HG02763 (cell line): ENCODE measurements at regions not wholly inside any gene's neighbourhood (a gene's known extent, or its start where the extent isn't known, plus 50 kb on each side); places are given as distances from the start of the nearest gene placed in this dataset.

Experiments
- ATAC-seq: cut with Tn5 transposase; IDR thresholded peaks from one replicate; pipeline ENCODE4 v1.9.1; 2021; ENCODE audit warnings: mild to moderate bottlenecking, moderate library complexity; ENCODE audit not compliant: unreplicated experiment

GRCh38 chr5:133806847-133807246 lies 161.6 kb downstream of the C5orf15 start:
- ATAC-seq = no peak

DNA sequence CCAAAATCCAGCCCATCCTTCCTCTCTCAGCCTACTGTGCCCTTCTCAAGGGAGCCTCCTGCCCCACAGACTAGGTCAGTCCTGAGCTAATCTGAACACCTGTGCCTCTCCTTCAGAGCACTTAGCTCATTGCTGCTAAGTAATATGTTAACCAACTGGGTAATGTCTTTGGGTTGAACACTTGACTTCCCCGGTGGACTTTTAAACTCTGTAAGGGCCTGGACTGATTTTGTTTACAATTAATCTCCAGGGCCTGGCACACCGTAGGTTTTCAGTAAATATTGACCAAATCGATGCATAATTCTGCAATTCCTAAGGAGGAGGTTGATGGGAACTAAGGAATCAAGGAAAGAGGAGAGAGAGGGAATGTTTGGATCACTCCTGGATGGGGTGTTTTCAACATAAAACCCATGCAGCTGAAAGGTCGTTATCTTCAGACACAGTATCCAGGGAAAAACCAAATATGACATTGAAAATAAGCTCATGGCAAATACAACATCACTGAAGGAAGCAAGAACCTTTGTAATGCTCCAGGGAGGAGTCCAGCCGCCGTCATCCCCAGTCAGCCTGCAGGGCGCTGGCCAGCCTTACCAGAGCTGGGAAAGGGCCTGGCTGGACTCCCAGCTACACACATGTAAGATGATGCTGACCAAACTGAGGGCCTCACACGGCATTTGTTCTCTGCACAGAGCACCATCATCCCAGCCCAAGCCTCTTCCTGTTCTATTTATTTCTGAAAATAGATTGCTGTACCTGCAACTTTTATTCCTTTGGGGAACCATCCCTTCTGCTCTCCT lies 166.3 kb downstream of the C5orf15 start:
- ATAC-seq = no peak

DNA sequence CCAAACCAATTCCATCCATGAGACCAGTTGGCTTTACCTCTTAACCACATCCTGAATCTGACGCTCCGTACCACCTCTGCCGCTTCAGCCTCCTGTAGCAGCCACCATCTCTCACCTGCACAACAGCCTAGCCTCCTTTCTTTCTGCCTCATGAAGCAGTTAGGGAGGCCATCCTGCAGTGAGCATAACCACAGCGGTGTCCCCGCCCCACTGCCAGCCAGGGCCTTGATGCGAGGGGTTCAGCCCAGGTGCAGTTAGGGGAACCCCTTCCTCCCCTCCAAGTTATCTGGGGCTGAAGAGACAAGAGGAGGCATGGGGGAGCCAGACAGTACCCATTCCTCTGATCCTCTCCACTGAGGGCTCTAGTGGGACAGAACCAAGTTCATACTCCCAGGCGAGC lies 167.0 kb downstream of the C5orf15 start:
- ATAC-seq = no peak

DNA sequence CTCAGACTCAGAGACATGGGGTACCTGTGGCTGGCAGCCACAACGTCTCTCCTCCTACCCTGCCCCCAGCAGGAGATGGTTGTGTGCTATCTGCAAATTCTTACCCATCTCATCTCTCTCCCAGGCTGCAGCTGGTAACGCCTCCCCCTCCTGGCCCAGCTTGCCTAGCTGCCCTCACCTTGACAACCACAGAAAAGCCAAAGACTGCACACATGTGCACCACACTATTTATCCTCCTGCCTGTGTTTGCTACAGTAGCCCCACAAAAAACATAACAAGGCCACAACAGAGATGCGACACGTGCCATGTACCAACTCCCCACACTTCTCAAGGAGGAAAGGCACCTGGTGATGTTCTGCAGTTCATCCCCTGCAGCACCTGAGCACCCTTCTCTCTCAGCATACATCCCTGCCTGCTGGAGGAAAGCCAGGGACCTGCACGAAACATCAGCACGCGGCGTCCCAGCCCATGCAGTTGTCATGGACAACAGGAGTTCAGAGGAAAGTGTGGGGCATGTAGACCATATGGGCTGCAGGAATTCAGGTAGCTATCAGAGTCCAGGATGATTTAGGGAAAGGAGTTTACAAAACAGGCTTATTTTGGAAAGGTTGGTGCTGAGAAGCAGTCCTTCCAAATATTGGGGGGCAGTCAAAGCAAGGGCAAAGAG lies 168.7 kb downstream of the C5orf15 start:
- ATAC-seq = no peak

DNA sequence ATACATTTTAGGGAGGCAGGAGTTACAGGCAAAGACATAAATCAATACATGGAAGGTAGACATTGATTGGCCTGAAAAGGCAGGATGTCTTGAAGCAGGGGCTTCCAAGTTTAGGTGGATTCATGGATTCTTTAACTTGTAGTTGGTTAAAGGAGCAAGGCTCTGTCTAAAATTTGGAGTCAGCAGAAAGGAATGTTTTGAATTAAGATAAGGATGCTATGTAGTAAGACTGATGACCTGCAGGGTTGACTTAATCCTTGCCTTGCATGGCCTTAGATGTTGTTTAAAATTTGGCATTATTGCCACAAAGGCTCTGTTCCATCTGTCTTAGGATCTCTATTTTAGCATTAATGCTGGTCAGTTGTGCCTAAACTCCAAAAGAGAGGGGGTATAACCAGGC lies 171.3 kb downstream of the C5orf15 start:
- ATAC-seq = no peak

DNA sequence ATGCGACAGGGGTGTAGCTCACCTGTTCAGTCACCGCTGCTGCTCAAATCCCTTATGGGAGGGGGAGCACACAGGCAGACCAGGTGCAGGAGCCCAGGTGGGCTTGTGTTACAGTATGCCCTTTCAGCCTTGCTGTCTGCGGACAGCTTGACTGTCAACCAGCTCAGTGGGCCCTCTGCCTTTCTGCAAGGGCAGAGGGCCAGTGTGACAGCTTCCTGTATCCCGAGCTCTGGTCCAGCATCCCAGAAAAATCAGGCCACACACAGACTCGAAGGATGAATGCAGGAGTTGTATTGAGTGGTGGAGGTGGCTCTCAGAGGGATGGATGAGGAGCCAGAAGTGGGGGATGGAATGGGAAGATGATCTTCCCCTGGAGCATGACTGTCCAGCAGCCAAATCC lies 172.2 kb downstream of the C5orf15 start:
- ATAC-seq = no peak

DNA sequence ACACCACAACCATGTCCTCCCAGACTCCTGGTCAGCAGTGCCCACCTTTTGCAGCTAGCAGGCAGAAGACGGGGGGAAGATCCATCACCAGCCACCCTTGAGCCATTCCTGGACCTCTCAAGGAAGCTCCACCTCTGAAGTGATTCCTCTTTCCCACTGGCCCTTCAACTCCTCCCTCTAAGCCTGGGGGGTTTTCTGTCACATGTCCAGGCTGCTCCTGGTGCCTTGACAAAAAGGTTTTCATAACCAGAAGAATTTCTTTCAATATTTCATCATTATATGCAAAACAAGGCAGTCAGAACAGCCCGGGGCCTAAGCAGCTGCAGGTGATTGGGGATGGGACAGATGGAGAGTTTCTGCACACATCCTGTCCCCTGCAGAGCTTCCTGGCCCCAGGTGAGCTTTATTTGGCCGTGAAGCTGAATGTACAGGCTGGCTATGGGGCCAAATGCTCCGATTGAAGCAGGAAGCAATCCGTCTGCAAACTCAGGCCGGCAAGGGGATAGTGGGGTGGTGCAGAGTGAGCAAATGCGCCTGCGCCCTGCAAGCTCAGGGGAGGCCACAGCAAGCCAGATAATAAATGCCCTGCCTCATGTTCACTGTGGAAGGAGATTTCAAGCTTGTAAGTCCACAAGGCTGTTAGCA lies 173.5 kb downstream of the C5orf15 start:
- ATAC-seq = no peak

- ATAC-seq = no peak
Observed at GRCh38 chr5:133793756-133794465, 174.5 kb downstream of the C5orf15 start.

DNA sequence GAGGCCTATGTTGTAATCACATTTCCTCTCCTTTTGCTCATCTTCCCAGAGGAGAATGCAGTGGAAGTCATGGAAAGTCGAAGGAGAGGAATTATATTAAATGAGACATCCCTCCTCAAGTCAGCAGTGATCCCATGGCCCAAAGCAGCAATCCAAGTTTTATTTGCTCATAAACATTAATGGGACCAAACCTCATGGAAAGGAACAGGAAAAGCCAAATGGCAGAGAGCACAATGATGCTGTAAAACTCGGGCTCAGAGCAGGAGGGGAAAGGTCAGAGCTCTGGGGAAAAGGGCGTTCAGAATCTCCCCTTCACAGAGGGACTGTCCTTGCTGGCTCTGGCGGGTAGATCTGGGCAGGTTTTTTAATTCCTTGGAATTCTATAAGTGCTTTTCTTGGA lies 175.8 kb downstream of the C5orf15 start:
- no peak for ATAC-seq

GRCh38 chr5:133792024-133792423 lies 176.4 kb downstream of the C5orf15 start:
- no peak for ATAC-seq

GRCh38 chr5:133790898-133791297 lies 177.5 kb downstream of the C5orf15 start:
- ATAC-seq = no peak

- no peak for ATAC-seq
Observed at GRCh38 chr5:133789428-133789827, 177.1 kb upstream of the FSTL4 start.

DNA sequence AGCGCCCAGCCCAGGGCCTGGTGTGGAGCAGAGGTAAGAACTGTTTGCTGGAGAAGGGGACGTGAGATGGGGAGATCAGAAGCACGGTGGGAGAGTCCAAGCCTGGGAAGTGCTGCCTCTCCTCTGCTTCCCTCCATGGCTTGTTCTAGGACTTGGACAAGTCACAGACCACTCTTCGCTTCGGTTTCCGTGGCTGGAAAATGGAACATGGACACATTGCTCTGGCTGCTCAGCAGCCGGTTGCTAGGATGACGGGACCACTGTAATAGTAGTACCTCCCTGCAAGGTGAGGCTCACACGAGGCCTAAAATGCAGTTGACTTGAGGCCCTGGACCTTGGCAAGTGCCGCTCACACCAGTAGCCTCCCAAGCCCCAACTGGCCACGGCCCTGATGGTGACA lies 175.8 kb upstream of the FSTL4 start:
- ATAC-seq = no peak

DNA sequence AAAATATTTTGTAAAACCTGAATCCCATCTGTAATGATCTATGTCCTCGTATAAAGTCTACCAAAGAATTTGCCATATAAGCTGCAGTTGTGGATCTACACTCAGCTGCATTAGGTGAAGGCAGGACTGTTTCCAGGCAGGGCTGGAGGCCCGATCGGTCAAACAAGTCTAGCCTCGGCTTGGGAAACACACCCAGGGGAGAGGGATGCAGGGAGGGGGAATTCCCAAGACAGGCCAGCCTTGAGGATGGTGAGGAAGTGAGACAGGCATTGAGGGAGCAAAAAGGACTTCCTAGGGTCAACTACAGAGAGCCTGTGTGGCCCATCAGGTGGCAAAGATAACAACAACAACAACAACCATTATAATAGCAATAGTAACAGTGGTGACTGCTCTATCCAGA lies 174.1 kb upstream of the FSTL4 start:
- ATAC-seq = no peak

GRCh38 chr5:133785182-133785581 lies 172.8 kb upstream of the FSTL4 start:
- ATAC-seq = no peak

DNA sequence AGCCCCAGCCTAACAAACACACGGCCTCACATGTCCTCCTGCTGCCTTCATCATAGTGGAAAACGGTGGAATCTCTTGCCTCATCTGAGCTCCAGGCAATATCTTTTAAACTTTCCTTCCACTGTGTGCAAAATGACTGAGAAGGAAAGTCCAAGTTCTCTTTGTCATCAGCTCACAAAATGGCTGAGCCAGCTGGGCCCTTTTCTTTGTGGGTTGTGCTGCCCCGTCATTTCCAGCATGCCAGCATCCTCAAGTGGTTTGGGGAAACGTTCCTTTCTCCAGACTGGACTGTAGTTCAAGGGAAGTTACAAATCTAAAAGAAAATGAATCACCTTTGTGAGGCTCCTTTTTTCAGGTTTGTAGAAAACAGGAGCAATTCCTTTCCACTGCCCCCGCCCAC lies 171.1 kb upstream of the FSTL4 start:
- ATAC-seq = no peak

GRCh38 chr5:133782736-133783135 lies 170.4 kb upstream of the FSTL4 start:
- no peak for ATAC-seq

DNA sequence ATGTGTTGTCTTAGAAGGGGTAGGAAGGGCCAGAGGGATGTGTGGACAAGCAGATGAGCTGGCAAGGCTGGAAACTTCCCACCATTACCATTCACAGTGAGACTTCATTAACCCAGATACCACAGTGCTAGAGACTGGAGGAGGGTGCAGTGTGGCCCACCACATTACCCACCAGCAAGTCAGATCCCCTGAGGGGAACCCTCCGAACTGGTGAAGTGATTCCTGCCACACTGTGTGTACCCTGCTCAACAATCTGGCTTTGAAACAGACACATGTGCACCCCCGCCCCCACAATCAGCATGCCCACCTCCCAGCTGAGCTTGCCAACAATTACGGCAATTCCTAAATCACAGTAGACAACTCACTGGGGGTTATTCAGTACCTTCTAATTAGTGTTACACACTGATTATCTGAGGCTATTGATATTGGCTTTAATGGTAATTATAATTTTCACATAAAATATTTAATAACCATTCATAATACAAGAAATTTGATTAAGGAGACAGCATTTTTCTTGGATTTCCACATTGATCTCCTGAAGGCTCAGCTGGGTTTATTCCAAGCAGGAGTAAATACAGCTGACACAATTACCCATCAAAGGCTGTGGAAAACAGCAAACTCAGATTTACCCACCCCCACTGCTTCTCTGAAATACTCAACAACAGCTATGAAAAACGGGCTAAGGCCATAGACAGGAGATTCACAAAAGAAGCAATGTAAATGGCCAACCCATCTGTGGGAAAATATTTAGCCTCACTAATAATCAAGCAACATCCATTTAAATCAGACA lies 169.3 kb upstream of the FSTL4 start:
- no peak for ATAC-seq

GRCh38 chr5:133780619-133781280 lies 168.4 kb upstream of the FSTL4 start:
- ATAC-seq = no peak

DNA sequence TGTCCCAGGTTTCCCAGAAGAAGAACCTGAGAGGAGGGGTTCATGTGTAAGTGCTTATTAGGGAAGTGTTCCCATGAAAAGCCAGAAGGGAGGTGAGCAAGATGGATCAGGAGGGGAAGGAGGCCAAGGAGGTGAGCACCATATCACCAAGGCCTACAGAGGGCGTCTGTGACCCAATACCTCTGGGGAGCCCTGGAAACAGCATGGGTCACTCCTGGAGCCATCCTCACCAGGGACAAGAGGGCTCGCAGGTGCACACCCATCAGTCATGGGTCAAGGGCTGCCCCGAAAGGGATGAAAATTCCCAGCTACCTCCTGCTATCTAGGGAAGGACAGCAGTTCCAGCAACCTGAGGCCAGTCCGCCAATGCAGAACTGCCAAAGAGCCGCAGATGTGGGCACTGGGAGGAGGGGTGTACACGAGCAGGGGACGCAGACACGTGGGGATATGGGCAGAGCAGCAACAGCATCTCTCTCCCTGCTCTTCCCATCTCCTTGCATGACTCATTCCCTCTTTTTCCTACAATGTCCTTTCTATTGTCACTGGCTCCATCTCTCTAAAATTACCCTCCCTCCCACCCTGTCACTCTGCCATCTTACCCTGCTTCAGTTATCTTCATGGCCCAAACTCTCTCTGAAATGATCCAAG lies 167.6 kb upstream of the FSTL4 start:
- no peak for ATAC-seq
